ENCODE measurements at regions not wholly inside any gene's neighbourhood (a gene's known extent, or its start where the extent isn't known, plus 50 kb on each side); places are given as distances from the start of the nearest gene placed in this dataset.

GRCh38 chr17:43319293-43320124, 79.3 kb upstream of the ARL4D start:
- DNase-seq (no peak), ATAC-seq (no peak)
- H3K4me1 ChIP-seq (ENCODE audit: low read depth), result no peaks in the 10 kb centered on the region
- H3K36me3 ChIP-seq (ENCODE audit: low read depth), result no peaks in the 10 kb centered on the region
- intact Hi-C loops (cut with DNase I, micrococcal nuclease), result no loop called here
- TF ChIP-seq, protein P1, sequence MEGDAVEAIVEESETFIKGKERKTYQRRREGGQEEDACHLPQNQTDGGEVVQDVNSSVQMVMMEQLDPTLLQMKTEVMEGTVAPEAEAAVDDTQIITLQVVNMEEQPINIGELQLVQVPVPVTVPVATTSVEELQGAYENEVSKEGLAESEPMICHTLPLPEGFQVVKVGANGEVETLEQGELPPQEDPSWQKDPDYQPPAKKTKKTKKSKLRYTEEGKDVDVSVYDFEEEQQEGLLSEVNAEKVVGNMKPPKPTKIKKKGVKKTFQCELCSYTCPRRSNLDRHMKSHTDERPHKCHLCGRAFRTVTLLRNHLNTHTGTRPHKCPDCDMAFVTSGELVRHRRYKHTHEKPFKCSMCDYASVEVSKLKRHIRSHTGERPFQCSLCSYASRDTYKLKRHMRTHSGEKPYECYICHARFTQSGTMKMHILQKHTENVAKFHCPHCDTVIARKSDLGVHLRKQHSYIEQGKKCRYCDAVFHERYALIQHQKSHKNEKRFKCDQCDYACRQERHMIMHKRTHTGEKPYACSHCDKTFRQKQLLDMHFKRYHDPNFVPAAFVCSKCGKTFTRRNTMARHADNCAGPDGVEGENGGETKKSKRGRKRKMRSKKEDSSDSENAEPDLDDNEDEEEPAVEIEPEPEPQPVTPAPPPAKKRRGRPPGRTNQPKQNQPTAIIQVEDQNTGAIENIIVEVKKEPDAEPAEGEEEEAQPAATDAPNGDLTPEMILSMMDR (IDR thresholded peaks at IDR 0.05), result no peak
- no peak overlapping the region for H3K4me3 ChIP-seq
- no peaks in the 10 kb centered on the region for H3K9me3 ChIP-seq

DNA sequence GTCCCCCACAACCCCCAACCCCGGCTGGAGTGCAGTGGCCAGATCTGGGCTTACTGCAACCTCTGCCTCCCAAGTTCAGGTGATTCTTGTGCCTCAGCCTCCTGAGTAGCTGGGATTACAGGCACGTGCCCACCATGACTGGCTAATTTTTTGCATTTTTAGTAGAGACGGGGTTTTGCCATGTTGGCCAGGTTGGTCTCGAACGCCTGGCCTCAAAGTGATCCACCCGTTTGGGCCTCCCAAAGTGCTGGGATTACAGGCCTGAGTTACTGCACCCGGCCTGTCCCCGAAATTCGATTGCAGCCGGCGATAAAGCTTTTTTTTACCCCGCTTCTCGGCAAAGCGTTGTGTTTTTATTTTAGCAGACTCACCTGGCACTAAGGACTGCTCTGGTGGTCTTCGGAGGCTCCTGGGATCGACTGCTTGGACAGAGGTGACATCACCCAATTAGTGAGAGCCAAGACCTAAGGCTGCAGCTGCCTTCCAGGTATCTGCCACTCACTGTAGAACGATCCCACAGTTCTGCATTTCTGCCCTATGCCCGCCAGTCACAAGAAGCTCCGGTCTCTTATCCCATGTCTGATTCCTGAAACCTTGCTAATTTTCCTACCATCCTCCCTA, 82.2 kb upstream of the ARL4D start:
- peak in 1 of 3 donors; percentile 52 for DNase-seq
- Histone ChIP-seq H3K4me3 (no peak overlapping the region), H3K36me3 (ENCODE audit: low read depth) (no peaks in the 10 kb centered on the region), H3K4me1 (ENCODE audit: low read depth) (no peaks in the 10 kb centered on the region), H3K9me3 (no peaks in the 10 kb centered on the region)
- intact Hi-C loops (cut with DNase I, micrococcal nuclease), result no loop called here
- no peak for ATAC-seq
- TF ChIP-seq, protein P1 (IDR thresholded peaks at IDR 0.05), result no peak

DNA sequence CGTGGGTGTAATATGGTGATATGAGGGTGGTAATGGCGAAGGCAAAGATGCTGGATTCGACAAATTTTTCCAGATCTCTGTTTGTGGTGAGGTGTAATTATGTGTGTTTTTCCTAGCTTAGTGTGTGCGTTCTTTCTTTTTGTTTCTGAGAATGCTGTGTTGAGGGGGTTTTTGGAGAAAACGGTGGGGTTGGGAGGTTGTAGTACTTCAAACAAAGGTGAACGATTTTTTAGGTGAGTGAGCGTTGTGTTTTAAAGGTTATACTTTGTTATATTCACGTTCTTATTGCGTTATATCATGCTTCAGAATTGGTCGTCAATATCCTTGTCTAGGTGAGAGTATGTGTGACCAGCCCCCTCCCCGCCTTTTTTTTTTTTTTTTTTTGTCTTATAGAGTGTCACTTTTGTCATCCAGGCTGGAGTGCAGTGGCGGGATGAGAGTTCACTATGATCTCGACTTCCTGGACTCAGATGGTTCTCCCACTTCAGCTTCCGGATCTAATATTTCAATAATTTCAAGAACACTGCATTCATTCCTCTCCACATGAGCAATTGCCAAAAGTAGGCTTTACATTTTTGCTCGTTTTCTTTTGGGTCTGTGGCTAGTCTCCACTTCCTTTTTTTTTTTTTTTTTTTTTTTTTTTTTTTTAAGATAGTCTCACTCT, 82.2 kb upstream of the RNU2-1 start:
- ATAC-seq, result no peak
- intact Hi-C loops (cut with DNase I, micrococcal nuclease), result no loop called here
- H3K4me3 ChIP-seq, result no peak overlapping the region
- no peaks in the 10 kb centered on the region for H3K9me3 ChIP-seq
- H3K36me3 ChIP-seq (ENCODE audit: low read depth), result no peaks in the 10 kb centered on the region
- DNase-seq, result no peak
- TF ChIP-seq, protein P1 (IDR thresholded peaks at IDR 0.05), result no peak
- no peaks in the 10 kb centered on the region for H3K4me1 ChIP-seq (ENCODE audit: low read depth)

DNA sequence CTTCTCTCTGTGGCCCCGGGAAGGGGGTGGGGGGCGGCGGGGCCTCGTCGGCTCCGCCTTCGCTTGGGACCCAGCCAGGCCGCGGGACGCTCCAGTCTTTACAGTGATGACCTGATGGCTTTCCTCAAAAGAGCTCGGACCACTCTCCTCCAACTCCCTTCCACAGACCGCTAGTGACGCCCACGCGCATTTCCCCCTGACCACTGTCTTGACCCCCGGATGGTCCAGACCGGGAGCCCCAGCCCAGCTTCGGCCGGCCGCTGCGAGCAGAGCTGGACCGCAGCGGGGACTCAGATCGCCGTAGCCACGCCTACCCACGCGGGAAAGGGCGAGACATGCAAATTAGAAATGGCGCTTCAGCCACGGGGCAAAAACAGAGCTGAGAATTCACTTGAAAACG, 81.6 kb upstream of the RNU2-1 start:
- intact Hi-C loops (cut with DNase I, micrococcal nuclease), result no loop called here
- no peaks in the 10 kb centered on the region for H3K4me1 ChIP-seq (ENCODE audit: low read depth)

DNA sequence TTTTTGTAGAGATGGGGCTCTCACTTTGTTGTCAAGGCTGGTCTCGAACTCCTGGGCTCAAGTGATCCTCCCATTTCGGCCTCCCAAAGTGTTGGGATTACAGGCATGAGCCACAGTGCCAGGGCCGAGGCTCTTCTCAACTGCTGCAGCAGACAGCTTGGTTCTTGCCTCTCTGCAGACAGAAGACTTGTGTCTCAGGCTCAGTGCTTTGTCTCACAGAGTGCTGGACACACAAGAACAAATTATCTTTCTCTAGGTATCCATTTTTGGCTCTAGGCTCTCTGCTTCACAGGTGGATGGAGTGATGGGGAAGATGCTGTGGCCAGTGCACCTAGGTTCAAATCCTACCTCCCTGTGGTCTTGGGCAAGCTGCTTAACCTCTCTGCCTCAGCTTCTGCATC, 80.8 kb upstream of the RNU2-1 start:
- no peak for DNase-seq
- intact Hi-C loops (cut with DNase I, micrococcal nuclease), result no loop called here
- Histone ChIP-seq H3K36me3 (ENCODE audit: low read depth) (no peaks in the 10 kb centered on the region), H3K9me3 (no peaks in the 10 kb centered on the region), H3K4me1 (ENCODE audit: low read depth) (no peaks in the 10 kb centered on the region), H3K4me3 (no peak overlapping the region)
- ATAC-seq, result no peak
- TF ChIP-seq, protein P1 (IDR thresholded peaks at IDR 0.05), result no peak

More for the DNA sequence above, 81.6 kb upstream of the RNU2-1 start:
- no peaks in the 10 kb centered on the region for H3K36me3 ChIP-seq (ENCODE audit: low read depth)
- TF ChIP-seq, protein P1 (IDR thresholded peaks at IDR 0.05), result no peak
- ATAC-seq, result no peak
- no peak for DNase-seq
- H3K9me3 ChIP-seq, result no peaks in the 10 kb centered on the region
- H3K4me3 ChIP-seq, result no peak overlapping the region
